HG03108 (cell line): ENCODE measurements at regions not wholly inside any gene's neighbourhood (a gene's known extent, or its start where the extent isn't known, plus 50 kb on each side); places are given as distances from the start of the nearest gene placed in this dataset.
"Not testable (repeated sequence)": the region's sequence is repeated elsewhere in the genome, so short reads cannot be mapped to it uniquely, and the experiment has no call there.

Experiments
- ATAC-seq: cut with Tn5 transposase; IDR thresholded peaks from one replicate; pipeline ENCODE4 v1.9.1; 2021; ENCODE audit warnings: moderate library complexity; ENCODE audit not compliant: unreplicated experiment

DNA sequence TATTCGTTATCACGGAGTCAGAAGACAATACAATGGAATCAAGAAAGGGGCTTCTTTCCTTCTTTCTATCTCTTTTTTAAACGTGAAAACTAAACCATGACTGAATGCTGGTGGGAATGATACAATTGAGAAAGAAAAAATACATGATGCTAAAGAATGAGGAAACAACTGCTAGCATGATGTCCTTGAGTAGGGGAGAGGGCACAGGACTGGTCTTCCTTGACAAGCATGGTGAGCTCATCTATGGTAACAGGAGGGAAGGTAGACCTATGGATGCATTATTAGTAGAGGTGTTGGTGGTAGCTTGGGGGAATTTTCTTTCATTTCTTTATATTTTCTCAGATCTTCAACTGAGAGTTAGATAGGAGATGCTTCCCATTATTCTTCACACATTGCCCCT, 88.9 kb upstream of the COL1A2 start:
- ATAC-seq = no peak

GRCh38 chr7:94307399-94308048, 87.2 kb upstream of the COL1A2 start:
- no peak for ATAC-seq

DNA sequence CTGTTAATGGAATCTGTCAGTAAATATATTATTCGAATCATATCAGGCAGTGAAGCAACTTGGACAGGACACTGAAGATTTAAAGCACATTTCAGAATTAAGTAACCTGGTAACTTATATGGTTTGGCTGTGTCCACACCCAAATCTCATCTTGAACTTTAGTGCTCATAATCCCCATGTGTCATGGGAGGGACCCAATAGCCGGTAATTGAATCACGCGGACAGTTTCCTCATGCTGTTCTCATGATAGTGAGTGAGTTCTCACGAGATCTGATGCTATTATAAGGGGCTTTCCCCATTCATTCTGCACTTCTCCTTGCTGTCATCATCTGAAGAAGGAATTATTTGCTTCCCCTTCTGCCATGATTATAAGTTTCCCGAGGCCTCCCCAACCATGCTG, 83.2 kb upstream of the COL1A2 start:
- no peak for ATAC-seq

DNA sequence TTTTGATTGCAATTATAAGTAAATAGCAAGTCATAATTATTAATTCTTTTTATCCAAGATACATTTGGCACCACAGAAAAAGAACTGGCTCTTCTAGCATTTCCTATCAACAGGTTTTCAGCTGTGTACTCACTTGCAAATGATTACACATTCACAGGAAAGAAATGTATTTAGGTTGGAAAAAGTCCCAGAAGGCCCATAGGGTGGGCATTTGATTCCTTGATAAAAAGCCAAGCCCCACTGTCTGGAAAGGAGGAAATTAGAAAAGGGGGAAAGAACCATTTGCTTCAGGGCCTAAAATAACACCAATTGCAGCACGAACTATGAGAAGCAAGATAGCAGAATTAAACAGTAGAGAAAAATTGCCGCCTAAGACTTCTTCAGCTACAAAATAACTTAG, 80.8 kb upstream of the COL1A2 start:
- ATAC-seq = no peak

DNA sequence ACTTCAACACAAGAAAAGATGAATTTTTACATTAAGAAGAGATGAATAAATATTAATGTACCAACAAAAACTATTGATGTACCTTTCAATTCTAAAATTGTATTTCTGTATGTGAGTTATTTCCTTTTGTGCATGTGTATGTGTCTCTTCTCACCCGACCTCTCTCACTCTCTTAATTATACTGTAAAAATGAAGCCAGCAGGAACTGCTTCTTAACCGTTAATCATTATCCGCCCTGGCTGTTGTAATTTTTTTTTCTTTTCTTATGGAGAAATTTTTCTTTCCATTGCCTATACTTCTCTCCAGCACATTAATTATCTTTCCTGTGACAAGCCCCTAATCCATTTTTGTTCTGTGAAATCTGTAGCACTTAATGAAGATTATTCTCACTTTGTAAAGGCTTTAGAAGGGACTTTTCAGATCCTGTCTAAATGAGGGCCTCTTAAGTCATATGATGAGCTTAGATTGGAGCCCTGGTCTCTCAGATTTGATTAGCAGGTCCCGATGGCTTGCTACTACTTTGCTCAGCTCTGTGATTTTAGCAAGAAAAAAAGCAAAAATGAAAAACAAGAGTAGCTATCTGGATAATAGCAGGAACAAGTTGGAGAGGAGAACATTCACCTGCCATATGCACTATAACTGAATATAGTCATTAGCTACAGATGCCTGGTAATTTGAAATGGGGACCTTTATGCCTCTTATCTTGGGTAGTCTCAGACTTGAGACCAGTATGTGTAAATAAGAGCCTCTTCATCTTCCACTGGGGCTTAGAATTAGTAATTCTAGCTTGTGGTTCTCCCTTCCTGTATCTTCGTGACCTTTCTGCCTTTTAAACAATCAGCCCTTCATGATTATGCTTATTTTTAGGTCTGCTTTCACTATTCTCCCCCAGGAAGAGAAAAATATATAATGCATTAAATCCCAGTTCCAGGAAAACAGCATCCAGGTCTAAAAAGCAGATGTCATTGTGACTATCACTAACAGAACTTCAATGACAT, 80.0 kb upstream of the COL1A2 start:
- no peak for ATAC-seq

- ATAC-seq = not testable (repeated sequence)
Observed at GRCh38 chr7:94321138-94321537, 73.6 kb upstream of the COL1A2 start.

DNA sequence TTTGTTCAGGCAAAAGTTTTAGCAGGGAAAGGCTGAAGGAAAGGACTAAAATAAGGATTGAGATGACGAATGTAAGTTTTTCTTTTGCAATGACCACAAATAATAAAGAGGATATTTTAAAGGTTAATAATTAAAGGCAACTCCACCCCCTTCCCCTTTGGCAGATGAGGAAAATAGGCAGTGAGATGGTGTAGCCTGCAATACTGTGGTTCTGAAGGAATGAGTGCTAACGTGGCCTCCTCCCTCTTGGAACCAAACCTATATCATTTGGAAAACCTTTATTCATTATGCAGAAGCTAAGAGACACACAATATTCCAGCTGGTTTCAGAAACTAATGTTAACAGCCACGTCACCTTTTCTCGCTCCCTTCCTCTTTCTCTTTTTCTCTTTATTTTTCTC, 70.9 kb upstream of the COL1A2 start:
- no peak for ATAC-seq

- no peak for ATAC-seq
Observed at GRCh38 chr7:94324380-94325121, 70.1 kb upstream of the COL1A2 start.

- no peak for ATAC-seq
Observed at GRCh38 chr7:94325122-94325475, 69.6 kb upstream of the COL1A2 start.

DNA sequence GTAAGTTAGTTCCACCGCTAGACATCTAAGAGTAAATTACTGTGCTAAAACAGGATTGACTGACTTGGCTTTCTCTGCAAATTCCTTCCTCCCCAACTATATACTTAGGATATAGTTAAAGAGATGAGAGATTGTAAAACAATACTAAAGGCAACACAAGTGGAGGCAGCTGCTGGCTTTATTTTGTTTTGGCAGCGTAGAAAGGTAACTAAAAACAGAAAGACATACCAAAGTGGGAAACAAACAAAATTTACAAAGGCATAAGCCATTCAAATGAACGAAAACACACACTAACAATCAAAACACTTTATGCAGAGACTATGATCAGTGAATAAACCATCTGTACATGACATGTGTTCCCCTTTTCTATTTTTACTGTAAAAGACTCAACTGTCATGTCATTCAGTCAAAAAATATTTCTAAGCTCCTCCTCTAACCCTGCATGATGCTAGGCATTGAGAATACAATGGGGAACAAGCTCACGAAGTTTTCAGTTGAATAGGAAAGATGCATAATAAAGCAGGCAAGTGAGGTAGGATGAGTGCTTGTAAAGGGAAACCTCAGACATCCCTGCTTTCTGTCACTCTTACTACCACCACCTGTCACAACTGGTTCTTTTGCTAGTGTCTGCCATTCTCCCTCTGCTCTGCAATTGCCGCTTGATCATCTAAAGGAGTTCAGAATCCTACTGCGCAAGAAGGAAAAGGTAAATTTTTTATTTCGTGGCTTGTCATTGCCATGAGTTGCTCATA, 64.2 kb upstream of the COL1A2 start:
- no peak for ATAC-seq

DNA sequence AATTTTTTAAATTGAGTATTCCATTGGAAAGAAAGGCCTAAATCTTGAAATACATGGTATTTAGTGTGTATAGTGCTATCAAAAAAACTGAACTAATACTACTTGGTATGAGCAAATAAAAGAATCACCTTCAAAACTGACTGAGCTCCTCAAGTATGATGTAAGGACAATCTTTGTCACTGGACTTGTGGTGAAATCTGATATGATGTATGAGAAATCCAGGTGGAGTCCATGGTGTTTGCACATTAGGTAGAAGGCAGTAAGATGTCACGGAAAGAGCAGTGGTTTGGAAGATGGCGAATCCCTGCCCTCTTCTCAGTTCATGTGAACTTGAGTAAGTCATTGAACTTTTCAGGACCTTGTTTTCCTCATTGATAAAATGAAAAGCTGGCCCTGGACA, 62.1 kb upstream of the COL1A2 start:
- no peak for ATAC-seq

DNA sequence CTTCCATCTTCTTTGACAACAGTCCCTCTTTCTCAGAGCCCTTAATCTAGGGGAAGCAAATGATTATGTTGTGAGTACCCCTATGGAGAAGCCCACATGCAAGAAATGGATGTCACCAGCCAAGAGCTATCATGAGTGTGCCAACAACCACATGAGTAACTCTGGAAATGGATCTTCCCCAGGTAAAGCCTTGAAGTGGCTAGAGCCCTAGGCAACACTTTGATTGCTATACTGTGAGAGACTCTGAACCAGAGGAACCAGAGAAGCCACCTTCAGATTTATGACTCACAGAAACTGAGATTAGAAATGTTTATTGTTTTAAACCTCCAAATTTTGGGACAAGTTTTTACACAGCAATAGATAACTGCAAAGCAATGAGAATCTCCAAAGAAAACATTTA, 60.9 kb upstream of the COL1A2 start:
- ATAC-seq = no peak

DNA sequence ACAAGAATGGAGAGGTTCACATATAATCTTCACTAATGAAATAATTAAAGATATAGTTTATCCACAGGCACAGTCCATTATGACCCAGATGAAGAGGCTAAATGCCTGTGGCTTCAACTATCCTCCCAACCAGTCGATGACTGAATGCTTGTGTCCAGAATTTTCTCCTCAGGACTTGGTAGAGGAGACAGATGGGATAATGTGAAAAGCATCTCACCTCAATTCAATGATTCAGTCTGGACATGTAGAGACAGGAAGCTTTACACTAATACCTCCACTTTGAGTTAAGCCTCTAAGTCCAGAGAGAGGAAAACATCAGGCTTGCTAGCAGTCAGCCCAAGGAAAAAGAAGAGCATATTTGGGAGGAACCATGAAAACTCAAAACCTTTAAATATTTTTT, 59.1 kb upstream of the COL1A2 start:
- ATAC-seq = no peak

DNA sequence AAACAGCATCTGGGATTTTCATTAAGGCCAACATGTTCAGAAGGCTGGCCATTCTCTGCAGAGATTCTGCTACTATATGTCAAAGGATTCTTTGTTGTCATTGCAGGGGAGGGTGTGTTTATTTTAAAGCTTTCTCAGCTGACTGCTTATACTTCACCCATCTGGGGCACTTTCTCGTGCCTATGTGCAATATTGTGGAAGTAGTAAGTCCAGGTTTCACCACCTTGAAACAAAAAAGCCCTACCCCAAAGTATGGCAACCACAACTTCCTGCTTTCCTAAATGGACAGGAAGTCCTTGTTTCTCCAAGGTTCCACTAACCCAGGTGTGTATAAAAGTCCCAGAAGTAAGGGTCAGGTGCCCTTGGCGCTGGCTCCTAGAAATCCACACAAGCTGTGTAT, 58.7 kb upstream of the COL1A2 start:
- ATAC-seq = no peak

DNA sequence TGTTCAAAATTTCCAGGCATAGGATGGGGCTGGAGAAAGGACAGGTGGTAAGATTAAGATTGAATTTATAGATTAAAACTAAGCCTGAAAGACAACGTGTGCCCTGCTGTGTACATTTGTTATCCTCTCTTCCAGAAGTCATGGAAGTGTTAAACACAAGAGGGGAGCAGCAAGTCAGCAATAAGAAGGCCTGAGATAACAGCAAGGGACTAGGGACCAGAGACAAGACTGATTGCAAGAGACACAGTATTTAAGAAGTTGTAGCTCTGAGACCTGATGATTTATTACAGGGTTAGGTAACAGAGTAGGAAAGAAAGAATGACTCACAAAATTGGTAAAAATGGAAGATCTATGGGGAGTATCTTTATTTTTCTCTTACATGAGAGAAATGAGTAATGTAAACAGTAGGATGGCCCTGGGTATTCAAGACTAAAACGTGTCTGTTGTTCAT, 55.7 kb upstream of the COL1A2 start:
- no peak for ATAC-seq

GRCh38 chr7:94344826-94345225, 49.9 kb upstream of the COL1A2 start:
- no peak for ATAC-seq
